Activated T-helper 1 cell treated with anti-CD3 and anti-CD28 coated beads, Interleukin-2, amount 50 U/mL, for 16 hours (primary cell): ENCODE measurements at regions not wholly inside any gene's neighbourhood (a gene's known extent, or its start where the extent isn't known, plus 50 kb on each side); places are given as distances from the start of the nearest gene placed in this dataset.
A peak's percentile ranks its signal among the peaks of the same experiment; 100 is the strongest.

Experiments
- DNase-seq, 2 donors: peaks; one replicate each; pipeline ENCODE4 v3.0.0-alpha.2; 2020; ENCODE audit warnings: low read depth in 1 of 2, low spot score in 1 of 2

- no peak for DNase-seq
These were observed 125.2 kb upstream of the MKLN1 start for GRCh38 chr7:131202451-131202850.

- no peak for DNase-seq
These were observed 124.2 kb upstream of the MKLN1 start for GRCh38 chr7:131203291-131203976.

- DNase-seq: no peak
These were observed 118.9 kb upstream of the MKLN1 start for GRCh38 chr7:131208777-131209176.

- no peak for DNase-seq
These were observed 117.1 kb upstream of the MKLN1 start for GRCh38 chr7:131210618-131211017.

GRCh38 chr7:131211500-131211899 is 116.2 kb upstream of the MKLN1 start:
- no peak for DNase-seq

- no peak for DNase-seq
These were observed 115.6 kb upstream of the MKLN1 start for GRCh38 chr7:131212114-131212513.

GRCh38 chr7:131218727-131219128 is 108.9 kb upstream of the MKLN1 start:
- no peak for DNase-seq

GRCh38 chr7:131219312-131220041 is 108.2 kb upstream of the MKLN1 start:
- DNase-seq: no peak

- no peak for DNase-seq
These were observed 106.6 kb upstream of the MKLN1 start for GRCh38 chr7:131221061-131221460.

GRCh38 chr7:131222171-131222570 is 105.5 kb upstream of the MKLN1 start:
- DNase-seq: no peak

GRCh38 chr7:131223151-131223550 is 104.5 kb upstream of the MKLN1 start:
- DNase-seq: no peak

GRCh38 chr7:131224996-131225395 is 102.7 kb upstream of the MKLN1 start:
- no peak for DNase-seq

GRCh38 chr7:131225619-131226513 is 101.8 kb upstream of the MKLN1 start:
- no peak for DNase-seq

GRCh38 chr7:131226514-131226865 is 101.2 kb upstream of the MKLN1 start:
- no peak for DNase-seq

GRCh38 chr7:131231381-131232220 is 96.1 kb upstream of the MKLN1 start:
- peak; percentile 21 to 48 for DNase-seq

- DNase-seq: no peak
These were observed 94.9 kb upstream of the MKLN1 start for GRCh38 chr7:131232768-131233167.

- DNase-seq: no peak
These were observed 94.5 kb upstream of the MKLN1 start for GRCh38 chr7:131233193-131233592.

- DNase-seq: no peak
These were observed 92.8 kb upstream of the MKLN1 start for GRCh38 chr7:131234719-131235488.

GRCh38 chr7:131235489-131236317 is 92.0 kb upstream of the MKLN1 start:
- peak; percentile 41 to 63 for DNase-seq
